PC-3 (cell line): ENCODE measurements at regions not wholly inside any gene's neighbourhood (a gene's known extent, or its start where the extent isn't known, plus 50 kb on each side); places are given as distances from the start of the nearest gene placed in this dataset.
"Not testable (repeated sequence)": the region's sequence is repeated elsewhere in the genome, so short reads cannot be mapped to it uniquely, and the experiment has no call there.

Experiments used
- ATAC-seq: fragments of 200-7000 bp; cut with Tn5 transposase; 2 replicates; pipeline ENCODE4 v1.9.1; 2020; ENCODE audit warnings: mild to moderate bottlenecking, moderate library complexity
- BruUV-seq: library from RNA; stranded (reverse); fragments of 400-500 nt; replicated peaks from 2 replicates; lab custom pipeline; 2021; lab: Mats Ljungman, UMichigan
- CTCF ChIA-PET: fragments of 300-600 bp; sonication (Branson Sonifier 250); formaldehyde crosslinking; loops from one replicate; lab custom pipeline; 2022; ENCODE audit warnings: antibody characterized with exemption; lab: Charles Lee
- POLR2A ChIA-PET: fragments of 300-600 bp; sonication (Branson Sonifier 250); formaldehyde crosslinking; loops from one replicate; lab custom pipeline; 2022; ENCODE audit warnings: antibody characterized with exemption; ENCODE audit not compliant: unreplicated experiment; lab: Charles Lee
- DNase-seq: peaks from one replicate; pipeline ENCODE4 v3.0.0-alpha.2; 2015
- H2AFZ ChIP-seq: fragments of 300-600 bp; sonication (generic); 2 replicates; pipeline ENCODE4 v1.6.0; 2016; ENCODE audit warnings: antibody characterized with exemption, low read length
- H3F3A ChIP-seq: fragments of 300-600 bp; sonication (generic); one replicate; pipeline ENCODE4 v1.6.0; 2017; ENCODE audit warnings: antibody characterized with exemption, low read length, control low read depth, mild to moderate bottlenecking; ENCODE audit not compliant: unreplicated experiment
- H3K27ac ChIP-seq: fragments of 300-600 bp; sonication (generic); 2 replicates; pipeline ENCODE4 v1.5.1; 2016; ENCODE audit warnings: mild to moderate bottlenecking, low read length
- H3K27me3 ChIP-seq: fragments of 300-600 bp; sonication (generic); 2 replicates; pipeline ENCODE4 v1.6.1; 2016; ENCODE audit warnings: low read length, mixed read lengths
- H3K36me3 ChIP-seq: fragments of 300-600 bp; sonication (generic); 2 replicates; pipeline ENCODE4 v1.6.1; 2016; ENCODE audit warnings: low read depth, mixed run types, low read length, mixed read lengths
- H3K4me1 ChIP-seq: fragments of 300-600 bp; sonication (generic); 2 replicates; pipeline ENCODE4 v1.5.1; 2016; ENCODE audit warnings: low read length; ENCODE audit not compliant: insufficient read depth
- H3K4me2 ChIP-seq: fragments of 300-600 bp; sonication (generic); 2 replicates; pipeline ENCODE4 v1.6.0; 2016; ENCODE audit warnings: low read length
- H3K4me3 ChIP-seq: fragments of 300-600 bp; sonication (generic); 2 replicates; pipeline ENCODE4 v1.5.1; 2016; ENCODE audit warnings: mild to moderate bottlenecking, low read length, mixed read lengths
- H3K79me2 ChIP-seq: fragments of 300-600 bp; sonication (generic); 2 replicates; pipeline ENCODE4 v1.6.1; 2017; ENCODE audit warnings: low read length, mixed read lengths
- H3K9ac ChIP-seq: fragments of 300-600 bp; sonication (generic); 2 replicates; pipeline ENCODE4 v1.6.0; 2016; ENCODE audit warnings: mild to moderate bottlenecking, low read length
- H3K9me2 ChIP-seq: fragments of 300-600 bp; sonication (generic); replicated peaks from 2 replicates; pipeline ENCODE4 v1.6.1; 2016; ENCODE audit warnings: mixed run types, low read length, mixed read lengths
- H3K9me3 ChIP-seq: fragments of 300-600 bp; sonication (generic); 2 replicates; pipeline ENCODE4 v1.6.1; 2016; ENCODE audit warnings: low read length, mixed read lengths
- H4K20me1 ChIP-seq: fragments of 300-600 bp; sonication (generic); 2 replicates; pipeline ENCODE4 v1.6.1; 2016; ENCODE audit warnings: low read length, mixed read lengths
- CTCF ChIP-seq: fragments of 300-600 bp; sonication (generic); conservative IDR thresholded peaks from 2 replicates; pipeline ENCODE4 v1.5.1; 2017; ENCODE audit warnings: antibody characterized with exemption, low read depth, mild to moderate bottlenecking, low read length
- EZH2 ChIP-seq: fragments of 300-600 bp; sonication (generic); IDR thresholded peaks from one replicate; pipeline ENCODE4 v1.6.1; 2017; ENCODE audit warnings: antibody characterized with exemption, mild to moderate bottlenecking, low read length; ENCODE audit not compliant: unreplicated experiment
- EZH2phosphoT487 ChIP-seq: fragments of 300-600 bp; sonication (generic); IDR thresholded peaks from 2 replicates; pipeline ENCODE4 v1.6.1; 2018; ENCODE audit warnings: mild to moderate bottlenecking, antibody characterized with exemption, low read length, borderline replicate concordance
- intact Hi-C: fragments of 100-400 bp; cut with micrococcal nuclease; formaldehyde crosslinking; loops from 2 replicates; pipeline ENCODE4 v1.9.0; 2023

- H3K9me3 ChIP-seq, result 0 out of 2 replicates have a peak, but pooled peaks cover 4% of the 10 kb centered on the region
- no peaks in the 10 kb centered on the region for H3F3A ChIP-seq
- H3K9ac ChIP-seq, result no peak overlapping the region; the same call in 1 of the 2 replicates
- TF ChIP-seq CTCF (no peak), EZH2phosphoT487 (no peak), EZH2 (no peak)
- no peak overlapping the region for H3K4me2 ChIP-seq
- no peaks in the 10 kb centered on the region for H4K20me1 ChIP-seq
- CTCF ChIA-PET, result no interaction called here
- POLR2A ChIA-PET, result no interaction called here
- H2AFZ ChIP-seq, result no peak overlapping the region
- no peaks in the 10 kb centered on the region for H3K27me3 ChIP-seq
- no peaks in the 10 kb centered on the region for H3K9me2 ChIP-seq
- H3K27ac ChIP-seq, result 0 out of 2 replicates have a peak overlapping the region, but pooled peaks have one; percentile 3
- no peak for ATAC-seq
- DNase-seq, result no peak
- no TSS peak for BruUV-seq
- no peak overlapping the region for H3K4me3 ChIP-seq
- H3K4me1 ChIP-seq, result peaks cover 21% of the 10 kb centered on the region
- no peaks in the 10 kb centered on the region for H3K79me2 ChIP-seq
- intact Hi-C loops, result no loop called here
- H3K36me3 ChIP-seq, result 0 out of 2 replicates have a peak, but pooled peaks cover 2% of the 10 kb centered on the region
Measured at GRCh38 chr3:30320392-30320791, 286.0 kb upstream of the TGFBR2 start.

- no peaks in the 10 kb centered on the region for H3K9me2 ChIP-seq
- H3K27me3 ChIP-seq, result no peaks in the 10 kb centered on the region
- H3K9ac ChIP-seq, result no peak overlapping the region
- no peak for ATAC-seq
- H3K9me3 ChIP-seq, result 0 out of 2 replicates have a peak, but pooled peaks cover 4% of the 10 kb centered on the region
- TF ChIP-seq EZH2phosphoT487 (no peak), CTCF (no peak), EZH2 (no peak)
- intact Hi-C loops, result no loop called here
- no TSS peak for BruUV-seq
- no peaks in the 10 kb centered on the region for H3F3A ChIP-seq
- no peak overlapping the region for H3K27ac ChIP-seq
- H4K20me1 ChIP-seq, result no peaks in the 10 kb centered on the region
- H3K4me3 ChIP-seq, result no peak overlapping the region
- DNase-seq, result no peak
- H3K4me1 ChIP-seq, result peaks cover 21% of the 10 kb centered on the region
- H3K36me3 ChIP-seq, result 0 out of 2 replicates have a peak, but pooled peaks cover 2% of the 10 kb centered on the region
- no peak overlapping the region for H3K4me2 ChIP-seq
- POLR2A ChIA-PET, result no interaction called here
- CTCF ChIA-PET, result no interaction called here
- H3K79me2 ChIP-seq, result no peaks in the 10 kb centered on the region
- H2AFZ ChIP-seq, result no peak overlapping the region
Measured at GRCh38 chr3:30321065-30321464, 285.3 kb upstream of the TGFBR2 start.

- DNase-seq, H3K4me3 ChIP-seq, H3K4me2 ChIP-seq, H2AFZ ChIP-seq, H4K20me1 ChIP-seq, H3K9me2 ChIP-seq, H3K27me3 ChIP-seq, H3K9me3 ChIP-seq, BruUV-seq, POLR2A ChIA-PET, H3F3A ChIP-seq, H3K36me3 ChIP-seq, ATAC-seq, H3K79me2 ChIP-seq: not testable (repeated sequence)
- peak overlapping the region; percentile 91 for H3K27ac ChIP-seq
- CTCF ChIA-PET, result interaction anchor here (1.5 kb wide), 1 partner anchor 188 kb away, joined by 8 read pairs; no protein-coding TSS in a partner anchor
- H3K4me1 ChIP-seq, result peaks cover 21% of the 10 kb centered on the region
- intact Hi-C loops, result loop anchor here (1.0 to 2.0 kb wide), 4 partner anchors 19 to 274 kb away; no protein-coding TSS in a partner anchor
- H3K9ac ChIP-seq, result peak overlapping the region; percentile 70
Measured at GRCh38 chr3:30323649-30324048, 282.8 kb upstream of the TGFBR2 start.
